HEK293 (cell line): ENCODE measurements at regions not wholly inside any gene's neighbourhood (a gene's known extent, or its start where the extent isn't known, plus 50 kb on each side); places are given as distances from the start of the nearest gene placed in this dataset.

Experiments used
- OVOL3 ChIP-seq: fragments of 450-650 bp; formaldehyde crosslinking; IDR thresholded peaks from 2 replicates; pipeline ENCODE4 v1.5.1; 2016; ENCODE audit warnings: missing biosample characterization, missing genetic modification characterization
- SCRT2 ChIP-seq: fragments of 450-650 bp; formaldehyde crosslinking; IDR thresholded peaks from 2 replicates; pipeline ENCODE4 v1.5.1; 2016; ENCODE audit warnings: missing biosample characterization, missing genetic modification characterization
- YY2 ChIP-seq: fragments of 450-650 bp; formaldehyde crosslinking; IDR thresholded peaks from 2 replicates; pipeline ENCODE4 v1.5.1; 2016; ENCODE audit warnings: missing biosample characterization, missing genetic modification characterization
- ZBTB7A ChIP-seq: fragments of 450-650 bp; formaldehyde crosslinking; IDR thresholded peaks from 2 replicates; pipeline ENCODE4 v1.5.1; 2016; ENCODE audit warnings: low read depth, missing biosample characterization, missing genetic modification characterization
- ZNF266 ChIP-seq: fragments of 450-650 bp; formaldehyde crosslinking; IDR thresholded peaks from 2 replicates; pipeline ENCODE4 v1.5.1; 2016; ENCODE audit warnings: missing biosample characterization, missing genetic modification characterization, low read depth
- ZNF311 ChIP-seq: fragments of 450-650 bp; formaldehyde crosslinking; IDR thresholded peaks from 2 replicates; pipeline ENCODE4 v1.5.1; 2017; ENCODE audit warnings: missing biosample characterization, missing genetic modification characterization, borderline replicate concordance
- ZNF416 ChIP-seq: fragments of 450-650 bp; formaldehyde crosslinking; IDR thresholded peaks from 2 replicates; pipeline ENCODE4 v1.5.1; 2016; ENCODE audit warnings: missing biosample characterization, missing genetic modification characterization
- ZNF549 ChIP-seq: fragments of 450-650 bp; IDR thresholded peaks from 2 replicates; pipeline ENCODE4 v1.5.1; 2018; ENCODE audit warnings: missing biosample characterization, missing genetic modification characterization, mild to moderate bottlenecking, inconsistent platforms, moderate library complexity
- ZNF670 ChIP-seq: fragments of 450-650 bp; formaldehyde crosslinking; IDR thresholded peaks from 2 replicates; pipeline ENCODE4 v1.5.1; 2016; ENCODE audit warnings: missing biosample characterization, missing genetic modification characterization, low read depth
- ZNF747 ChIP-seq: fragments of 450-650 bp; formaldehyde crosslinking; IDR thresholded peaks from 2 replicates; pipeline ENCODE4 v1.5.1; 2016; ENCODE audit warnings: missing biosample characterization, missing genetic modification characterization
- TF ChIP-seq, protein P1 (sequence below): fragments of 450-650 bp; formaldehyde crosslinking; IDR thresholded peaks from 2 replicates; pipeline ENCODE4 v1.5.1; 2016; ENCODE audit warnings: missing biosample characterization, missing genetic modification characterization
- TF ChIP-seq, protein P2 (sequence below): fragments of 450-650 bp; formaldehyde crosslinking; IDR thresholded peaks from 2 replicates; pipeline ENCODE4 v1.5.1; 2017; ENCODE audit warnings: missing biosample characterization, missing genetic modification characterization
- TF ChIP-seq, protein P3 (sequence below): fragments of 450-650 bp; formaldehyde crosslinking; conservative IDR thresholded peaks from 2 replicates; pipeline ENCODE4 v1.5.1; 2016; ENCODE audit warnings: low read depth, missing biosample characterization, missing genetic modification characterization
- TF ChIP-seq, protein P4 (sequence below): fragments of 450-650 bp; formaldehyde crosslinking; IDR thresholded peaks from 2 replicates; pipeline ENCODE4 v1.5.1; 2016; ENCODE audit warnings: missing biosample characterization, missing genetic modification characterization
- TF ChIP-seq, protein P5 (sequence below): fragments of 450-650 bp; formaldehyde crosslinking; IDR thresholded peaks from 2 replicates; pipeline ENCODE4 v1.5.1; 2016; ENCODE audit warnings: missing biosample characterization, missing genetic modification characterization
- TF ChIP-seq, protein P6 (sequence below): fragments of 450-650 bp; formaldehyde crosslinking; IDR thresholded peaks from 2 replicates; pipeline ENCODE4 v1.5.1; 2016; ENCODE audit warnings: missing biosample characterization, missing genetic modification characterization
- TF ChIP-seq, protein P7 (sequence below): fragments of 450-650 bp; IDR thresholded peaks from 2 replicates; pipeline ENCODE4 v1.5.1; 2018; ENCODE audit warnings: missing biosample characterization, mild to moderate bottlenecking, missing genetic modification characterization
- TF ChIP-seq, protein P8 (sequence below): fragments of 450-650 bp; formaldehyde crosslinking; IDR thresholded peaks from 2 replicates; pipeline ENCODE4 v1.5.1; 2016; ENCODE audit warnings: missing biosample characterization, missing genetic modification characterization
- TF ChIP-seq, protein P9 (sequence below): fragments of 450-650 bp; formaldehyde crosslinking; IDR thresholded peaks from 2 replicates; pipeline ENCODE4 v1.5.1; 2016; ENCODE audit warnings: missing biosample characterization, missing genetic modification characterization

DNA sequence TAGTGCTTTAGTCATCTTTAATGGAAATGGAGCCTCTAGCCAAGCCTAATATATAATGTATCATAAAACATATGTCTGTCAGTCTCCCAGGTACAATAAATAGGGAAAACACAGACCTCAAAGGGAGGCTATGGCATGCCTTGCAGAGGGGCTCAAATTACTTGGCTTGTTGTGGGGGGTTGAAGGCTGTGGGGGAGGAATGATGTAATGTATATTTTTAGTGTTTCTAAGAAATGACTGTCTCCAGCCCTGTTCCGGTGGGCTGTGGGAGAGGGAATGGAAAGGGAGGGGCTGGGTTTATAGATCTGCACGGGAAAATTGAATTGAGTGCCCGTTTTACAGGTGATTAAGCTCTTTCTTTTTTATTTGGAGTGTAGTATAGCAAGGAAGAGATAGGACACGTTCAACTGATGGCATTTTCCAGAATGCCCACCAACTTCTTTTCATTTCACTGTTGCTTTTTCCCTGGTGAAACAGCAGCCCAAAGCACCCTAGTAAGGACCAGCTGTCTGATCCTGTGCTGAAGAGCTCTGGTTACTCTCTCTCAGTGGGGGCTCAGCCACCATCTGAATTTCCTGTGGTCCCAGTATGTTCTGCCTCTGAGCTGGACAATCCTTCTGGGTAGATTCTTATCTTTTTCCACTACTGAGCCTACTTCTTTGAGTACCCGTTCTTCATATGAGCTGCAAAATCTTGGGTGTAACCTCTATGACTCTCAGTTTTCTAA lies 220.7 kb upstream of the CASK start (continued):
- TF ChIP-seq, protein P1, sequence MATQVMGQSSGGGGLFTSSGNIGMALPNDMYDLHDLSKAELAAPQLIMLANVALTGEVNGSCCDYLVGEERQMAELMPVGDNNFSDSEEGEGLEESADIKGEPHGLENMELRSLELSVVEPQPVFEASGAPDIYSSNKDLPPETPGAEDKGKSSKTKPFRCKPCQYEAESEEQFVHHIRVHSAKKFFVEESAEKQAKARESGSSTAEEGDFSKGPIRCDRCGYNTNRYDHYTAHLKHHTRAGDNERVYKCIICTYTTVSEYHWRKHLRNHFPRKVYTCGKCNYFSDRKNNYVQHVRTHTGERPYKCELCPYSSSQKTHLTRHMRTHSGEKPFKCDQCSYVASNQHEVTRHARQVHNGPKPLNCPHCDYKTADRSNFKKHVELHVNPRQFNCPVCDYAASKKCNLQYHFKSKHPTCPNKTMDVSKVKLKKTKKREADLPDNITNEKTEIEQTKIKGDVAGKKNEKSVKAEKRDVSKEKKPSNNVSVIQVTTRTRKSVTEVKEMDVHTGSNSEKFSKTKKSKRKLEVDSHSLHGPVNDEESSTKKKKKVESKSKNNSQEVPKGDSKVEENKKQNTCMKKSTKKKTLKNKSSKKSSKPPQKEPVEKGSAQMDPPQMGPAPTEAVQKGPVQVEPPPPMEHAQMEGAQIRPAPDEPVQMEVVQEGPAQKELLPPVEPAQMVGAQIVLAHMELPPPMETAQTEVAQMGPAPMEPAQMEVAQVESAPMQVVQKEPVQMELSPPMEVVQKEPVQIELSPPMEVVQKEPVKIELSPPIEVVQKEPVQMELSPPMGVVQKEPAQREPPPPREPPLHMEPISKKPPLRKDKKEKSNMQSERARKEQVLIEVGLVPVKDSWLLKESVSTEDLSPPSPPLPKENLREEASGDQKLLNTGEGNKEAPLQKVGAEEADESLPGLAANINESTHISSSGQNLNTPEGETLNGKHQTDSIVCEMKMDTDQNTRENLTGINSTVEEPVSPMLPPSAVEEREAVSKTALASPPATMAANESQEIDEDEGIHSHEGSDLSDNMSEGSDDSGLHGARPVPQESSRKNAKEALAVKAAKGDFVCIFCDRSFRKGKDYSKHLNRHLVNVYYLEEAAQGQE (tag by site-specific recombination): no peak
- TF ChIP-seq, protein P2, sequence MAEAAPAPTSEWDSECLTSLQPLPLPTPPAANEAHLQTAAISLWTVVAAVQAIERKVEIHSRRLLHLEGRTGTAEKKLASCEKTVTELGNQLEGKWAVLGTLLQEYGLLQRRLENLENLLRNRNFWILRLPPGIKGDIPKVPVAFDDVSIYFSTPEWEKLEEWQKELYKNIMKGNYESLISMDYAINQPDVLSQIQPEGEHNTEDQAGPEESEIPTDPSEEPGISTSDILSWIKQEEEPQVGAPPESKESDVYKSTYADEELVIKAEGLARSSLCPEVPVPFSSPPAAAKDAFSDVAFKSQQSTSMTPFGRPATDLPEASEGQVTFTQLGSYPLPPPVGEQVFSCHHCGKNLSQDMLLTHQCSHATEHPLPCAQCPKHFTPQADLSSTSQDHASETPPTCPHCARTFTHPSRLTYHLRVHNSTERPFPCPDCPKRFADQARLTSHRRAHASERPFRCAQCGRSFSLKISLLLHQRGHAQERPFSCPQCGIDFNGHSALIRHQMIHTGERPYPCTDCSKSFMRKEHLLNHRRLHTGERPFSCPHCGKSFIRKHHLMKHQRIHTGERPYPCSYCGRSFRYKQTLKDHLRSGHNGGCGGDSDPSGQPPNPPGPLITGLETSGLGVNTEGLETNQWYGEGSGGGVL: peak; percentile 71
- TF ChIP-seq, protein P3, sequence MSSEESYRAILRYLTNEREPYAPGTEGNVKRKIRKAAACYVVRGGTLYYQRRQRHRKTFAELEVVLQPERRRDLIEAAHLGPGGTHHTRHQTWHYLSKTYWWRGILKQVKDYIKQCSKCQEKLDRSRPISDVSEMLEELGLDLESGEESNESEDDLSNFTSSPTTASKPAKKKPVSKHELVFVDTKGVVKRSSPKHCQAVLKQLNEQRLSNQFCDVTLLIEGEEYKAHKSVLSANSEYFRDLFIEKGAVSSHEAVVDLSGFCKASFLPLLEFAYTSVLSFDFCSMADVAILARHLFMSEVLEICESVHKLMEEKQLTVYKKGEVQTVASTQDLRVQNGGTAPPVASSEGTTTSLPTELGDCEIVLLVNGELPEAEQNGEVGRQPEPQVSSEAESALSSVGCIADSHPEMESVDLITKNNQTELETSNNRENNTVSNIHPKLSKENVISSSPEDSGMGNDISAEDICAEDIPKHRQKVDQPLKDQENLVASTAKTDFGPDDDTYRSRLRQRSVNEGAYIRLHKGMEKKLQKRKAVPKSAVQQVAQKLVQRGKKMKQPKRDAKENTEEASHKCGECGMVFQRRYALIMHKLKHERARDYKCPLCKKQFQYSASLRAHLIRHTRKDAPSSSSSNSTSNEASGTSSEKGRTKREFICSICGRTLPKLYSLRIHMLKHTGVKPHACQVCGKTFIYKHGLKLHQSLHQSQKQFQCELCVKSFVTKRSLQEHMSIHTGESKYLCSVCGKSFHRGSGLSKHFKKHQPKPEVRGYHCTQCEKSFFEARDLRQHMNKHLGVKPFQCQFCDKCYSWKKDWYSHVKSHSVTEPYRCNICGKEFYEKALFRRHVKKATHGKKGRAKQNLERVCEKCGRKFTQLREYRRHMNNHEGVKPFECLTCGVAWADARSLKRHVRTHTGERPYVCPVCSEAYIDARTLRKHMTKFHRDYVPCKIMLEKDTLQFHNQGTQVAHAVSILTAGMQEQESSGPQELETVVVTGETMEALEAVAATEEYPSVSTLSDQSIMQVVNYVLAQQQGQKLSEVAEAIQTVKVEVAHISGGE: no peak
- TF ChIP-seq, protein P4, sequence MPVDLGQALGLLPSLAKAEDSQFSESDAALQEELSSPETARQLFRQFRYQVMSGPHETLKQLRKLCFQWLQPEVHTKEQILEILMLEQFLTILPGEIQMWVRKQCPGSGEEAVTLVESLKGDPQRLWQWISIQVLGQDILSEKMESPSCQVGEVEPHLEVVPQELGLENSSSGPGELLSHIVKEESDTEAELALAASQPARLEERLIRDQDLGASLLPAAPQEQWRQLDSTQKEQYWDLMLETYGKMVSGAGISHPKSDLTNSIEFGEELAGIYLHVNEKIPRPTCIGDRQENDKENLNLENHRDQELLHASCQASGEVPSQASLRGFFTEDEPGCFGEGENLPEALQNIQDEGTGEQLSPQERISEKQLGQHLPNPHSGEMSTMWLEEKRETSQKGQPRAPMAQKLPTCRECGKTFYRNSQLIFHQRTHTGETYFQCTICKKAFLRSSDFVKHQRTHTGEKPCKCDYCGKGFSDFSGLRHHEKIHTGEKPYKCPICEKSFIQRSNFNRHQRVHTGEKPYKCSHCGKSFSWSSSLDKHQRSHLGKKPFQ (tag by site-specific recombination): no peak
- TF ChIP-seq ZNF549 (tag by site-specific recombination) (no peak), ZNF670 (no peak), ZNF416 (tag by site-specific recombination) (no peak), ZBTB7A (tag by site-specific recombination) (no peak), ZNF266 (no peak), ZNF747 (tag by site-specific recombination) (no peak), ZNF311 (no peak), SCRT2 (tag by site-specific recombination) (no peak), OVOL3 (tag by site-specific recombination) (no peak), YY2 (no peak)
- TF ChIP-seq, protein P5, sequence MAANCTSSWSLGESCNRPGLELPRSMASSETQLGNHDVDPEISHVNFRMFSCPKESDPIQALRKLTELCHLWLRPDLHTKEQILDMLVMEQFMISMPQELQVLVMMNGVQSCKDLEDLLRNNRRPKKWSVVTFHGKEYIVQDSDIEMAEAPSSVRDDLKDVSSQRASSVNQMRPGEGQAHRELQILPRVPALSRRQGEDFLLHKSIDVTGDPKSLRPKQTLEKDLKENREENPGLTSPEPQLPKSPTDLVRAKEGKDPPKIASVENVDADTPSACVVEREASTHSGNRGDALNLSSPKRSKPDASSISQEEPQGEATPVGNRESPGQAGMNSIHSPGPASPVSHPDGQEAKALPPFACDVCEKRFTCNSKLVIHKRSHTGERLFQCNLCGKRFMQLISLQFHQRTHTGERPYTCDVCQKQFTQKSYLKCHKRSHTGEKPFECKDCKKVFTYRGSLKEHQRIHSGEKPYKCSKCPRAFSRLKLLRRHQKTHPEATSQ (tag by site-specific recombination): no peak
- TF ChIP-seq, protein P6, sequence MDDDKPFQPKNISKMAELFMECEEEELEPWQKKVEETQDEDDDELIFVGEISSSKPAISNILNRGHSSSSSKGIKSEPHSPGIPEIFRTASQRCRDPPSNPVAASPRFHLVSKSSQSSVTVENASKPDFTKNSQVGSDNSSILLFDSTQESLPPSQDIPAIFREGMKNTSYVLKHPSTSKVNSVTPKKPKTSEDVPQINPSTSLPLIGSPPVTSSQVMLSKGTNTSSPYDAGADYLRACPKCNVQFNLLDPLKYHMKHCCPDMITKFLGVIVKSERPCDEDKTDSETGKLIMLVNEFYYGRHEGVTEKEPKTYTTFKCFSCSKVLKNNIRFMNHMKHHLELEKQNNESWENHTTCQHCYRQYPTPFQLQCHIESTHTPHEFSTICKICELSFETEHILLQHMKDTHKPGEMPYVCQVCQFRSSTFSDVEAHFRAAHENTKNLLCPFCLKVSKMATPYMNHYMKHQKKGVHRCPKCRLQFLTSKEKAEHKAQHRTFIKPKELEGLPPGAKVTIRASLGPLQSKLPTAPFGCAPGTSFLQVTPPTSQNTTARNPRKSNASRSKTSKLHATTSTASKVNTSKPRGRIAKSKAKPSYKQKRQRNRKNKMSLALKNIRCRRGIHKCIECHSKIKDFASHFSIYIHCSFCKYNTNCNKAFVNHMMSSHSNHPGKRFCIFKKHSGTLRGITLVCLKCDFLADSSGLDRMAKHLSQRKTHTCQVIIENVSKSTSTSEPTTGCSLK (tag by site-specific recombination): no peak
- TF ChIP-seq, protein P7, sequence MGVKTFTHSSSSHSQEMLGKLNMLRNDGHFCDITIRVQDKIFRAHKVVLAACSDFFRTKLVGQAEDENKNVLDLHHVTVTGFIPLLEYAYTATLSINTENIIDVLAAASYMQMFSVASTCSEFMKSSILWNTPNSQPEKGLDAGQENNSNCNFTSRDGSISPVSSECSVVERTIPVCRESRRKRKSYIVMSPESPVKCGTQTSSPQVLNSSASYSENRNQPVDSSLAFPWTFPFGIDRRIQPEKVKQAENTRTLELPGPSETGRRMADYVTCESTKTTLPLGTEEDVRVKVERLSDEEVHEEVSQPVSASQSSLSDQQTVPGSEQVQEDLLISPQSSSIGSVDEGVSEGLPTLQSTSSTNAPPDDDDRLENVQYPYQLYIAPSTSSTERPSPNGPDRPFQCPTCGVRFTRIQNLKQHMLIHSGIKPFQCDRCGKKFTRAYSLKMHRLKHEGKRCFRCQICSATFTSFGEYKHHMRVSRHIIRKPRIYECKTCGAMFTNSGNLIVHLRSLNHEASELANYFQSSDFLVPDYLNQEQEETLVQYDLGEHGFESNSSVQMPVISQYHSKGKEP (tag by site-specific recombination): no peak
- TF ChIP-seq, protein P8, sequence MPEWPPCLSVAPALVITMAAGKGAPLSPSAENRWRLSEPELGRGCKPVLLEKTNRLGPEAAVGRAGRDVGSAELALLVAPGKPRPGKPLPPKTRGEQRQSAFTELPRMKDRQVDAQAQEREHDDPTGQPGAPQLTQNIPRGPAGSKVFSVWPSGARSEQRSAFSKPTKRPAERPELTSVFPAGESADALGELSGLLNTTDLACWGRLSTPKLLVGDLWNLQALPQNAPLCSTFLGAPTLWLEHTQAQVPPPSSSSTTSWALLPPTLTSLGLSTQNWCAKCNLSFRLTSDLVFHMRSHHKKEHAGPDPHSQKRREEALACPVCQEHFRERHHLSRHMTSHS (tag by site-specific recombination): no peak
- TF ChIP-seq, protein P9, sequence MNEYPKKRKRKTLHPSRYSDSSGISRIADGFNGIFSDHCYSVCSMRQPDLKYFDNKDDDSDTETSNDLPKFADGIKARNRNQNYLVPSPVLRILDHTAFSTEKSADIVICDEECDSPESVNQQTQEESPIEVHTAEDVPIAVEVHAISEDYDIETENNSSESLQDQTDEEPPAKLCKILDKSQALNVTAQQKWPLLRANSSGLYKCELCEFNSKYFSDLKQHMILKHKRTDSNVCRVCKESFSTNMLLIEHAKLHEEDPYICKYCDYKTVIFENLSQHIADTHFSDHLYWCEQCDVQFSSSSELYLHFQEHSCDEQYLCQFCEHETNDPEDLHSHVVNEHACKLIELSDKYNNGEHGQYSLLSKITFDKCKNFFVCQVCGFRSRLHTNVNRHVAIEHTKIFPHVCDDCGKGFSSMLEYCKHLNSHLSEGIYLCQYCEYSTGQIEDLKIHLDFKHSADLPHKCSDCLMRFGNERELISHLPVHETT (tag by site-specific recombination): no peak
